WTC11 (cell line): ENCODE measurements at regions not wholly inside any gene's neighbourhood (a gene's known extent, or its start where the extent isn't known, plus 50 kb on each side); places are given as distances from the start of the nearest gene placed in this dataset.

Source experiments
- ATAC-seq: fragments of 200-7000 bp; cut with Tn5 transposase; 2 replicates; pipeline ENCODE4 v1.10.0; 2021; ENCODE audit warnings: mild to moderate bottlenecking, moderate library complexity
- CTCF ChIA-PET: fragments of 300-600 bp; sonication (Branson Sonifier 250); formaldehyde crosslinking; loops from one replicate; lab custom pipeline; 2021; ENCODE audit warnings: antibody characterized with exemption; lab: Charles Lee
- POLR2A ChIA-PET: fragments of 350-600 bp; sonication (Branson Sonifier 250); formaldehyde crosslinking; loops from one replicate; lab custom pipeline; 2021; ENCODE audit warnings: antibody characterized with exemption; lab: Charles Lee
- DNase-seq: peaks from one replicate; pipeline ENCODE4 v3.0.0; 2021; ENCODE audit warnings: low spot score
- H3K27ac Mint-ChIP-seq: 2 replicates; pipeline ENCODE4 v1.8.0; 2021; ENCODE audit warnings: mixed read lengths
- H3K27me3 Mint-ChIP-seq: 2 replicates; pipeline ENCODE4 v1.8.0; 2021; ENCODE audit warnings: low read depth, mild to moderate bottlenecking, moderate library complexity, mixed read lengths
- H3K36me3 Mint-ChIP-seq: 2 replicates; pipeline ENCODE4 v1.8.0; 2021; ENCODE audit warnings: mixed read lengths
- H3K4me1 Mint-ChIP-seq: 2 replicates; pipeline ENCODE4 v1.8.0; 2022; ENCODE audit warnings: mixed read lengths
- H3K4me3 Mint-ChIP-seq: 2 replicates; pipeline ENCODE4 v1.8.0; 2021; ENCODE audit warnings: mild to moderate bottlenecking, moderate library complexity, mixed read lengths
- H3K9me3 Mint-ChIP-seq: 2 replicates; pipeline ENCODE4 v1.8.0; 2021; ENCODE audit warnings: mixed read lengths
- ARID4B ChIP-seq: sonication (generic); formaldehyde crosslinking; IDR thresholded peaks from 2 replicates; pipeline ENCODE4 v1.8.0; 2023; ENCODE audit warnings: missing genetic modification reagents, mild to moderate bottlenecking, borderline replicate concordance
- ATF1 ChIP-seq: sonication (generic); formaldehyde crosslinking; IDR thresholded peaks from 2 replicates; pipeline ENCODE4 v1.8.1; 2023; ENCODE audit warnings: mild to moderate bottlenecking, moderate library complexity, missing genetic modification reagents
- CDX4 ChIP-seq: fragments of 250-450 bp; sonication (Bioruptor Pico); IDR thresholded peaks from 2 replicates; pipeline ENCODE4 v1.9.0; 2021; ENCODE audit warnings: moderate library complexity, mild to moderate bottlenecking, inconsistent platforms, borderline replicate concordance
- ERG ChIP-seq: fragments of 250-450 bp; sonication (Bioruptor Pico); IDR thresholded peaks from 2 replicates; pipeline ENCODE4 v1.8.0; 2021; ENCODE audit warnings: mild to moderate bottlenecking
- FOXJ3 ChIP-seq: sonication (generic); formaldehyde crosslinking; IDR thresholded peaks from 2 replicates; pipeline ENCODE4 v1.9.0; 2021; ENCODE audit warnings: missing genetic modification reagents, mild to moderate bottlenecking, borderline replicate concordance
- FOXK1 ChIP-seq: sonication (generic); formaldehyde crosslinking; IDR thresholded peaks from 2 replicates; pipeline ENCODE4 v1.8.0; 2022; ENCODE audit warnings: mild to moderate bottlenecking, moderate library complexity, missing genetic modification reagents
- HMGA2 ChIP-seq: fragments of 250-450 bp; sonication (Bioruptor Pico); IDR thresholded peaks from 2 replicates; pipeline ENCODE4 v1.4.0; 2021; ENCODE audit warnings: mild to moderate bottlenecking, moderate library complexity
- KAT7 ChIP-seq: sonication (generic); formaldehyde crosslinking; IDR thresholded peaks from 2 replicates; pipeline ENCODE4 v1.8.1; 2023; ENCODE audit warnings: missing genetic modification reagents, mild to moderate bottlenecking, borderline replicate concordance
- NR3C1 ChIP-seq: sonication (generic); formaldehyde crosslinking; conservative IDR thresholded peaks from 2 replicates; pipeline ENCODE4 v1.8.1; 2023; ENCODE audit warnings: low read depth, mild to moderate bottlenecking, missing genetic modification reagents
- TP53 ChIP-seq: sonication (generic); formaldehyde crosslinking; IDR thresholded peaks from 2 replicates; pipeline ENCODE4 v1.8.1; 2023; ENCODE audit warnings: mild to moderate bottlenecking, missing genetic modification reagents
- USF2 ChIP-seq: sonication (generic); formaldehyde crosslinking; IDR thresholded peaks from 2 replicates; pipeline ENCODE4 v1.8.1; 2023; ENCODE audit warnings: mild to moderate bottlenecking, missing genetic modification reagents, moderate library complexity
- ZNF263 ChIP-seq: sonication (generic); formaldehyde crosslinking; IDR thresholded peaks from 2 replicates; pipeline ENCODE4 v1.8.1; 2022; ENCODE audit warnings: low read depth, mild to moderate bottlenecking, moderate library complexity, missing genetic modification reagents
- TF ChIP-seq, protein P1 (sequence below): sonication (generic); formaldehyde crosslinking; IDR thresholded peaks from 2 replicates; pipeline ENCODE4 v1.8.1; 2023; ENCODE audit warnings: mild to moderate bottlenecking, missing genetic modification reagents, borderline replicate concordance
- TF ChIP-seq, protein P2 (sequence below): sonication (generic); formaldehyde crosslinking; IDR thresholded peaks from 2 replicates; pipeline ENCODE4 v1.8.1; 2022; ENCODE audit warnings: low read depth, missing genetic modification reagents, borderline replicate concordance
- TF ChIP-seq, protein P3 (sequence below): sonication (generic); formaldehyde crosslinking; IDR thresholded peaks from 2 replicates; pipeline ENCODE4 v1.8.1; 2022; ENCODE audit warnings: low read depth, mild to moderate bottlenecking, moderate library complexity, missing genetic modification reagents, borderline replicate concordance

DNA sequence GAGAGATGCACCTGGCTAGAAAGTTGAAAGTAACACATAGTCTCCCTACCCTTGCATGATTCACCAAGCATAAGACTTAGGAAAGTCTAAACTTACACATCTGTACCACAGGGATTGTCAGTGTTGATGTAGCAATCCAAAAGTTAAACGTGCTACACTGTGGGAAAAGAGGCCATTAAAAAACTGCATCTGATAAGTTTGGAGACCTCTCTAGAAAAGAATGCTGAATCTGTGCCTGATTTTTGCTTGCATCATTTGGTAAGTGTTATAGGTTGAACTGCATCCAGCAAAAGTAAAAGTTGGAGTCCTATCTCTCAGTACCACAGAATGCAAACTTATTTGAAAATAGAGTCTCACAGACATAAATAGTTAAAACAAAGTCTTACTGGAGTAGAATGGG is 126.6 kb downstream of the SLC6A15 start (continued):
- TF ChIP-seq ARID4B (CRISPR knock-in tag) (no peak), FOXJ3 (CRISPR knock-in tag) (no peak), TP53 (CRISPR knock-in tag) (no peak), KAT7 (CRISPR knock-in tag) (no peak), NR3C1 (no peak), ATF1 (CRISPR knock-in tag) (no peak), USF2 (CRISPR knock-in tag) (no peak), CDX4 (no peak), ZNF263 (CRISPR knock-in tag) (no peak), HMGA2 (CRISPR knock-in tag) (no peak)
- TF ChIP-seq, protein P1, sequence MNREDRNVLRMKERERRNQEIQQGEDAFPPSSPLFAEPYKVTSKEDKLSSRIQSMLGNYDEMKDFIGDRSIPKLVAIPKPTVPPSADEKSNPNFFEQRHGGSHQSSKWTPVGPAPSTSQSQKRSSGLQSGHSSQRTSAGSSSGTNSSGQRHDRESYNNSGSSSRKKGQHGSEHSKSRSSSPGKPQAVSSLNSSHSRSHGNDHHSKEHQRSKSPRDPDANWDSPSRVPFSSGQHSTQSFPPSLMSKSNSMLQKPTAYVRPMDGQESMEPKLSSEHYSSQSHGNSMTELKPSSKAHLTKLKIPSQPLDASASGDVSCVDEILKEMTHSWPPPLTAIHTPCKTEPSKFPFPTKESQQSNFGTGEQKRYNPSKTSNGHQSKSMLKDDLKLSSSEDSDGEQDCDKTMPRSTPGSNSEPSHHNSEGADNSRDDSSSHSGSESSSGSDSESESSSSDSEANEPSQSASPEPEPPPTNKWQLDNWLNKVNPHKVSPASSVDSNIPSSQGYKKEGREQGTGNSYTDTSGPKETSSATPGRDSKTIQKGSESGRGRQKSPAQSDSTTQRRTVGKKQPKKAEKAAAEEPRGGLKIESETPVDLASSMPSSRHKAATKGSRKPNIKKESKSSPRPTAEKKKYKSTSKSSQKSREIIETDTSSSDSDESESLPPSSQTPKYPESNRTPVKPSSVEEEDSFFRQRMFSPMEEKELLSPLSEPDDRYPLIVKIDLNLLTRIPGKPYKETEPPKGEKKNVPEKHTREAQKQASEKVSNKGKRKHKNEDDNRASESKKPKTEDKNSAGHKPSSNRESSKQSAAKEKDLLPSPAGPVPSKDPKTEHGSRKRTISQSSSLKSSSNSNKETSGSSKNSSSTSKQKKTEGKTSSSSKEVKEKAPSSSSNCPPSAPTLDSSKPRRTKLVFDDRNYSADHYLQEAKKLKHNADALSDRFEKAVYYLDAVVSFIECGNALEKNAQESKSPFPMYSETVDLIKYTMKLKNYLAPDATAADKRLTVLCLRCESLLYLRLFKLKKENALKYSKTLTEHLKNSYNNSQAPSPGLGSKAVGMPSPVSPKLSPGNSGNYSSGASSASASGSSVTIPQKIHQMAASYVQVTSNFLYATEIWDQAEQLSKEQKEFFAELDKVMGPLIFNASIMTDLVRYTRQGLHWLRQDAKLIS (CRISPR knock-in tag) = no peak
- TF ChIP-seq, protein P2, sequence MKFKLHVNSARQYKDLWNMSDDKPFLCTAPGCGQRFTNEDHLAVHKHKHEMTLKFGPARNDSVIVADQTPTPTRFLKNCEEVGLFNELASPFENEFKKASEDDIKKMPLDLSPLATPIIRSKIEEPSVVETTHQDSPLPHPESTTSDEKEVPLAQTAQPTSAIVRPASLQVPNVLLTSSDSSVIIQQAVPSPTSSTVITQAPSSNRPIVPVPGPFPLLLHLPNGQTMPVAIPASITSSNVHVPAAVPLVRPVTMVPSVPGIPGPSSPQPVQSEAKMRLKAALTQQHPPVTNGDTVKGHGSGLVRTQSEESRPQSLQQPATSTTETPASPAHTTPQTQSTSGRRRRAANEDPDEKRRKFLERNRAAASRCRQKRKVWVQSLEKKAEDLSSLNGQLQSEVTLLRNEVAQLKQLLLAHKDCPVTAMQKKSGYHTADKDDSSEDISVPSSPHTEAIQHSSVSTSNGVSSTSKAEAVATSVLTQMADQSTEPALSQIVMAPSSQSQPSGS (CRISPR knock-in tag) = no peak

GRCh38 chr12:84785281-84785680 is 127.3 kb downstream of the SLC6A15 start:
- Mint-ChIP-seq H3K27ac (no peak overlapping the region), H3K4me3 (no peak overlapping the region), H3K9me3 (no peaks in the 10 kb centered on the region), H3K36me3 (no peaks in the 10 kb centered on the region), H3K27me3 (no peaks in the 10 kb centered on the region), H3K4me1 (no peaks in the 10 kb centered on the region)
- ATAC-seq = no peak
- ChIA-PET CTCF (no interaction called here), POLR2A (interaction anchor here (0.6 kb wide), 1 partner anchor 530 kb away, joined by 4 read pairs; no protein-coding TSS in a partner anchor)
- DNase-seq = no peak
- TF ChIP-seq ZNF263 (CRISPR knock-in tag) = no peak
- TF ChIP-seq FOXK1 (CRISPR knock-in tag) = no peak
- no peak for TF ChIP-seq TP53 (CRISPR knock-in tag)
- TF ChIP-seq ERG (CRISPR knock-in tag) = no peak
- TF ChIP-seq, protein P3, sequence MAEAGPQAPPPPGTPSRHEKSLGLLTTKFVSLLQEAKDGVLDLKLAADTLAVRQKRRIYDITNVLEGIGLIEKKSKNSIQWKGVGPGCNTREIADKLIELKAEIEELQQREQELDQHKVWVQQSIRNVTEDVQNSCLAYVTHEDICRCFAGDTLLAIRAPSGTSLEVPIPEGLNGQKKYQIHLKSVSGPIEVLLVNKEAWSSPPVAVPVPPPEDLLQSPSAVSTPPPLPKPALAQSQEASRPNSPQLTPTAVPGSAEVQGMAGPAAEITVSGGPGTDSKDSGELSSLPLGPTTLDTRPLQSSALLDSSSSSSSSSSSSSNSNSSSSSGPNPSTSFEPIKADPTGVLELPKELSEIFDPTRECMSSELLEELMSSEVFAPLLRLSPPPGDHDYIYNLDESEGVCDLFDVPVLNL (CRISPR knock-in tag) = no peak
- TF ChIP-seq, protein P2 (CRISPR knock-in tag) = no peak
- TF ChIP-seq, protein P1 (CRISPR knock-in tag) = no peak
